ENCODE measurements at regions not wholly inside any gene's neighbourhood (a gene's known extent, or its start where the extent isn't known, plus 50 kb on each side); places are given as distances from the start of the nearest gene placed in this dataset.

DNA sequence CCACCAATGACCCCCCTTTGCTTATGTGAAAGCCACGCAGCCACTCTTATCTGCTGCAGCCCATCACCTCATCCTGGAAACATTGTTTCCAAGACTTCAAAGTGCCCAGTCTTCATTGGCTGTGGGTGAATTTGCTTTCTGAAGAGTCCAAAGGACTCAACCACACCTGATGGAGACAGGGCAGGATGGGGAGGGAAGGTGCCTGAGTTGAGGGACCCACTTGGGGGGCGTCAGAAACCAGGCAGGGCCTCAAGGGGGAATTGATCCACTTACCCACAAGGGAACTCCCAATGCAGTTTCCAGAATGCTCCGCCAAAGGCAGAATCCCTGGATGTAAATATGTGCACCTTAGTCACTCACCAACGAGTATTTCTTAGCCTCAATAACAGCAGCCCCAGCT lies 147.9 kb upstream of the ATP2B2 start:
- no peak for TF ChIP-seq ZFX (IDR thresholded peaks at IDR 0.05)
- TF ChIP-seq, protein P1, sequence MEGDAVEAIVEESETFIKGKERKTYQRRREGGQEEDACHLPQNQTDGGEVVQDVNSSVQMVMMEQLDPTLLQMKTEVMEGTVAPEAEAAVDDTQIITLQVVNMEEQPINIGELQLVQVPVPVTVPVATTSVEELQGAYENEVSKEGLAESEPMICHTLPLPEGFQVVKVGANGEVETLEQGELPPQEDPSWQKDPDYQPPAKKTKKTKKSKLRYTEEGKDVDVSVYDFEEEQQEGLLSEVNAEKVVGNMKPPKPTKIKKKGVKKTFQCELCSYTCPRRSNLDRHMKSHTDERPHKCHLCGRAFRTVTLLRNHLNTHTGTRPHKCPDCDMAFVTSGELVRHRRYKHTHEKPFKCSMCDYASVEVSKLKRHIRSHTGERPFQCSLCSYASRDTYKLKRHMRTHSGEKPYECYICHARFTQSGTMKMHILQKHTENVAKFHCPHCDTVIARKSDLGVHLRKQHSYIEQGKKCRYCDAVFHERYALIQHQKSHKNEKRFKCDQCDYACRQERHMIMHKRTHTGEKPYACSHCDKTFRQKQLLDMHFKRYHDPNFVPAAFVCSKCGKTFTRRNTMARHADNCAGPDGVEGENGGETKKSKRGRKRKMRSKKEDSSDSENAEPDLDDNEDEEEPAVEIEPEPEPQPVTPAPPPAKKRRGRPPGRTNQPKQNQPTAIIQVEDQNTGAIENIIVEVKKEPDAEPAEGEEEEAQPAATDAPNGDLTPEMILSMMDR (IDR thresholded peaks at IDR 0.05 in 2 of 3, conservative IDR thresholded peaks at IDR 0.05 in 1 of 3; ENCODE audit: borderline replicate concordance in 1 of 3, insufficient read depth in 1 of 3, low read depth in 2 of 3, low read length in 2 of 3): no peak
- no peak for TF ChIP-seq POLR2A (IDR thresholded peaks at IDR 0.05; ENCODE audit: borderline replicate concordance, extremely low read depth, insufficient read depth, insufficient read length)
- TF ChIP-seq EZH2 (IDR thresholded peaks at IDR 0.05): no peak

Data from HCT116 (cell line).